Fibroblast of upper back skin (primary cell): ENCODE measurements at regions not wholly inside any gene's neighbourhood (a gene's known extent, or its start where the extent isn't known, plus 50 kb on each side); places are given as distances from the start of the nearest gene placed in this dataset.

Source experiments
- DNase-seq: peaks from one replicate; pipeline ENCODE4 v3.0.0-alpha.2; 2013

GRCh38 chr3:160132226-160132625 lies 93.0 kb upstream of the C3orf80 start:
- DNase-seq = no peak

GRCh38 chr3:160133757-160134156 lies 91.5 kb upstream of the C3orf80 start:
- no peak for DNase-seq

GRCh38 chr3:160134454-160134853 lies 90.8 kb upstream of the C3orf80 start:
- no peak for DNase-seq

GRCh38 chr3:160134964-160135363 lies 90.3 kb upstream of the C3orf80 start:
- peak; percentile 82 for DNase-seq

- no peak for DNase-seq
These were observed 89.4 kb upstream of the C3orf80 start for GRCh38 chr3:160135851-160136250.

GRCh38 chr3:160136421-160136820 lies 88.8 kb upstream of the C3orf80 start:
- DNase-seq = no peak

GRCh38 chr3:160139291-160139690 lies 85.9 kb upstream of the C3orf80 start:
- no peak for DNase-seq

- DNase-seq = no peak
These were observed 84.5 kb upstream of the C3orf80 start for GRCh38 chr3:160140756-160141155.

GRCh38 chr3:160141485-160142185 lies 83.6 kb upstream of the C3orf80 start:
- DNase-seq = no peak

- no peak for DNase-seq
These were observed 81.7 kb upstream of the C3orf80 start for GRCh38 chr3:160143482-160143881.

- DNase-seq = no peak
These were observed 75.2 kb upstream of the C3orf80 start for GRCh38 chr3:160150066-160150465.

GRCh38 chr3:160150525-160150924 lies 74.7 kb upstream of the C3orf80 start:
- DNase-seq = peak; percentile 61

- DNase-seq = no peak
These were observed 72.6 kb upstream of the C3orf80 start for GRCh38 chr3:160152638-160153037.

- DNase-seq = peak; percentile 44
These were observed 71.2 kb upstream of the C3orf80 start for GRCh38 chr3:160154033-160154432.

GRCh38 chr3:160154596-160154995 lies 70.6 kb upstream of the C3orf80 start:
- DNase-seq = no peak

GRCh38 chr3:160157321-160157720 lies 67.9 kb upstream of the C3orf80 start:
- DNase-seq = no peak

GRCh38 chr3:160159341-160159740 lies 65.9 kb upstream of the C3orf80 start:
- no peak for DNase-seq

GRCh38 chr3:160159806-160160205 lies 65.4 kb upstream of the C3orf80 start:
- no peak for DNase-seq

GRCh38 chr3:160161921-160162320 lies 63.3 kb upstream of the C3orf80 start:
- no peak for DNase-seq

- DNase-seq = peak; percentile 41
These were observed 62.8 kb upstream of the C3orf80 start for GRCh38 chr3:160162440-160162839.

- peak; percentile 49 for DNase-seq
These were observed 61.9 kb upstream of the C3orf80 start for GRCh38 chr3:160163229-160163878.

GRCh38 chr3:160168246-160168645 lies 57.0 kb upstream of the C3orf80 start:
- no peak for DNase-seq

- peak; percentile 94 for DNase-seq
These were observed 55.9 kb upstream of the C3orf80 start for GRCh38 chr3:160169139-160169976.
